Esophagus muscularis mucosa (tissue), 4 donors: ENCODE measurements at regions not wholly inside any gene's neighbourhood (a gene's known extent, or its start where the extent isn't known, plus 50 kb on each side); places are given as distances from the start of the nearest gene placed in this dataset.
A peak's percentile ranks its signal among the peaks of the same experiment; 100 is the strongest.

Experiments
- DNase-seq: peaks from one replicate; pipeline ENCODE4 v3.0.0-alpha.2; 2017; ENCODE audit errors: extremely low spot score
- H3K27ac ChIP-seq, 4 donors: fragments of 200-600 bp; sonication (generic); replicated peaks in 1 of 4; 1 replicate in 3 of 4; 2 replicates in 1 of 4; pipeline ENCODE4 v1.5.1; 2016 to 2019; ENCODE audit warnings: mild to moderate bottlenecking in 1 of 4
- H3K27me3 ChIP-seq, 4 donors: fragments of 200-600 bp; sonication (generic); one replicate each; pipeline versions ENCODE4 v1.5.1 to v1.6.0; 2016 to 2019
- H3K36me3 ChIP-seq, 4 donors: fragments of 200-600 bp; sonication (generic); one replicate each; pipeline ENCODE4 v1.5.1; 2016 to 2019
- H3K4me1 ChIP-seq, 4 donors: fragments of 200-600 bp; sonication (generic); one replicate each; pipeline ENCODE4 v1.5.1; 2016 to 2019
- H3K4me3 ChIP-seq, 4 donors: fragments of 200-600 bp; sonication (generic); 1 replicate in 2 of 4; 2 replicates in 2 of 4; pipeline ENCODE4 v1.5.1; 2016 to 2019; ENCODE audit warnings: mild to moderate bottlenecking in 4 of 4, moderate library complexity in 1 of 4
- H3K9me3 ChIP-seq, 4 donors: fragments of 200-600 bp; sonication (generic); 1 replicate in 3 of 4; 2 replicates in 1 of 4; pipeline ENCODE4 v1.5.1; 2016 to 2019
- EP300 ChIP-seq: sonication (generic); formaldehyde crosslinking; IDR thresholded peaks from one replicate; pipeline ENCODE4 v1.6.1; 2017; ENCODE audit warnings: antibody characterized with exemption
- POLR2A ChIP-seq: fragments of 450-650 bp; IDR thresholded peaks from one replicate; pipeline ENCODE4 v1.6.1; 2017; ENCODE audit warnings: antibody characterized with exemption, moderate library complexity, mild to moderate bottlenecking, low read depth
- POLR2AphosphoS5 ChIP-seq, 2 donors: sonication (generic); formaldehyde crosslinking; IDR thresholded peaks; one replicate each; pipeline ENCODE4 v1.6.1; 2017; ENCODE audit warnings: antibody characterized with exemption in 2 of 2
- WGBS: methylation state at CpG from one replicate; pipeline ENCODE4 v1.1.5; 2018; 5-methylcytosine and 5-hydroxymethylcytosine counted together
- intact Hi-C: fragments of 100-400 bp; cut with DNase I; formaldehyde crosslinking; loops from one replicate; pipeline ENCODE4 v1.15.1; 2023
- TF ChIP-seq, protein P1 (sequence below), 3 experiments: fragments of 200-600 bp in 2 of 3; fragments of 450-650 bp in 1 of 3; sonication (generic) in 2 of 3; IDR thresholded peaks; one replicate each; pipeline ENCODE4 v1.5.1; 2017 to 2019; ENCODE audit warnings: antibody characterized with exemption in 3 of 3, mild to moderate bottlenecking in 2 of 3, moderate library complexity in 1 of 3

DNA sequence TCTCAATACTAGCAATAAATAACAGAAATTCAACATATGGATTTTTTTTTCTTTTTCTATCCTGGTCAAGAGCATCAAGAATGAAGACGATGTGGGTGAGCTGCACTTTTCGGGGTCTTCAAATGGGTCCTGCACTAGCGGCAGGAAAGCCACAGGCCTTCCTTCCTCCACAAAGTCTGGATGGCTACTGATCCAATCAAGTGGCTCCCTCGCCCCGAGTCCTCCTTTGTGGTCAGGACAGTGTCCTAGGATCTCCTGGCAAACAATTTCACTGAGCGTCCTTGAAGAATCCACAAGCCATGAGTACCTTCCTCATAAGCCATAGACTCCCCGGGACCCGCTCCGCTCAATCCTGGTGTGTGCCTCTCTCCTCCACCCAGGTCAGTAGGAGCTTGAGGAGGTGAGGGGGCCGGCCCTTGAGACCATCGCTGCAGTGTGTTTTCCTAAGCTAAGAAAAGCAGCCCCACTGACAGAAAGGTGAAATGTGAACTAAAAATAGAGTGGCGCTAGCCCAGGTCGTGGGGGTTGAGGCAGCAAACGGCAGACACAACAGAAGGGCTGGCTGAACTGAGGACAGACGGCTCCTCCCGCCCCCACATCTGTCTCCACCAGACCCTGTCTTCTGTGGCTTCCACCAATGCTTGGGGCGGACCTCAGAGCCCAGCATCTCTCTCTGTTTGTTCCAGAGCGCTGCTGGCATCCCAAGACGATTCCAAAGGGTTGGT, 202.3 kb downstream of the HERPUD2 start:
- intact Hi-C loops, result no loop called here
- peak; percentile 75 for DNase-seq
- Histone ChIP-seq H3K27me3 (no peaks in the 10 kb centered on the region), H3K4me1 (peaks cover 0 to 4% (median 0%) of the 10 kb centered on the region in 4 donors), H3K4me3 (no peak overlapping the region), H3K27ac (no peak overlapping the region), H3K9me3 (no peaks in the 10 kb centered on the region), H3K36me3 (no peaks in the 10 kb centered on the region)
- TF ChIP-seq POLR2AphosphoS5 (IDR thresholded peaks at IDR 0.05), result no peak
- WGBS, result 77% methylated on average over 18 of the region's 19 CpGs

DNA sequence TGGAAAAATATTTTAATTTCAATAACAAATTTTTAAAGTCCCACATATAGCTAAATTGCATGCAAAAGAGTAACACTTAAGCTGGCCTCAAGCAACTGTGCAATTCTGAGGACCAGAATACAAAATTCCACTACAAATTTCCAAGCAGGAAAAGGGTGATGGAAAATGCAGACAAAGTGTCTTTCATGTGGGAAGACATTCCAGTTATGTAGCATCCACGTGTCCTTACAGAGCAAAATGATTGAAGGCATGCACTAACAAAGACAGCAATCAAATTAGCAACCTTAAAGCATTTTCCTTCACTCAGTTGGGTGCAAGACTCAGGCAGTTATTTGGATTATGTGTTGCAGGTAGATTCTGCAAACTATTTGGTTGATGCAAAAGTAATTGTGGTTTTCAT, 203.7 kb downstream of the HERPUD2 start:
- H3K9me3 ChIP-seq, result no peaks in the 10 kb centered on the region
- peak; percentile 53 for DNase-seq
- H3K4me3 ChIP-seq, result no peak overlapping the region
- no peak overlapping the region for H3K27ac ChIP-seq
- H3K27me3 ChIP-seq, result no peaks in the 10 kb centered on the region
- WGBS, result 24% methylated on average over 1 of the region's 1 CpG
- no peaks in the 10 kb centered on the region for H3K36me3 ChIP-seq
- intact Hi-C loops, result no loop called here
- TF ChIP-seq EP300 (no peak), POLR2A (no peak), POLR2AphosphoS5 (IDR thresholded peaks at IDR 0.05) (no peak)
- peaks cover 0 to 4% (median 0%) of the 10 kb centered on the region in 4 donors for H3K4me1 ChIP-seq

DNA sequence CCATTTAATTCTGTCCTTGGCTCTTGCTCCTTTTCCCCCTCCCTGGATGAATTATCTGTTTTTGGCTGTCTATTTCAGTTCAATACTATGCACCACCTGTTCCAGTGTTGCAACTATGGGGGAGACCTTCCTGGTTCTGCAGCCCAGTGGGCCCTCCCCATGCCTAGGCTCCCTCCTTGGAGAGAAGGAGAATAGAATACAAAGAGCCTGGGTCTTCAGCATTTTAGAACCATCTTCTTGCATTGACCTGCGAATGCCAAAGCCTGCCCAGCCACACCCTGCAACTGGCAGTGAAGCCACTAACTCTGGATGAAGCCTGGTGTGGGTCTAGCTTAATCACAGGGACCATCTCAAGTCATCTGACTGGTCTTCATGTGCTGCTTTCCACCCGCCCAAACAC, 207.1 kb downstream of the HERPUD2 start:
- Histone ChIP-seq H3K27ac (no peak overlapping the region), H3K9me3 (no peaks in the 10 kb centered on the region), H3K4me1 (peaks cover 0 to 2% (median 0%) of the 10 kb centered on the region in 4 donors), H3K27me3 (no peaks in the 10 kb centered on the region), H3K36me3 (no peaks in the 10 kb centered on the region), H3K4me3 (no peak overlapping the region)
- WGBS, result 100% methylated on average over 2 of the region's 2 CpGs
- intact Hi-C loops, result no loop called here
- TF ChIP-seq POLR2AphosphoS5 (IDR thresholded peaks at IDR 0.05), result no peak
- TF ChIP-seq POLR2A, result no peak
- no peak for TF ChIP-seq EP300
- TF ChIP-seq, protein P1, sequence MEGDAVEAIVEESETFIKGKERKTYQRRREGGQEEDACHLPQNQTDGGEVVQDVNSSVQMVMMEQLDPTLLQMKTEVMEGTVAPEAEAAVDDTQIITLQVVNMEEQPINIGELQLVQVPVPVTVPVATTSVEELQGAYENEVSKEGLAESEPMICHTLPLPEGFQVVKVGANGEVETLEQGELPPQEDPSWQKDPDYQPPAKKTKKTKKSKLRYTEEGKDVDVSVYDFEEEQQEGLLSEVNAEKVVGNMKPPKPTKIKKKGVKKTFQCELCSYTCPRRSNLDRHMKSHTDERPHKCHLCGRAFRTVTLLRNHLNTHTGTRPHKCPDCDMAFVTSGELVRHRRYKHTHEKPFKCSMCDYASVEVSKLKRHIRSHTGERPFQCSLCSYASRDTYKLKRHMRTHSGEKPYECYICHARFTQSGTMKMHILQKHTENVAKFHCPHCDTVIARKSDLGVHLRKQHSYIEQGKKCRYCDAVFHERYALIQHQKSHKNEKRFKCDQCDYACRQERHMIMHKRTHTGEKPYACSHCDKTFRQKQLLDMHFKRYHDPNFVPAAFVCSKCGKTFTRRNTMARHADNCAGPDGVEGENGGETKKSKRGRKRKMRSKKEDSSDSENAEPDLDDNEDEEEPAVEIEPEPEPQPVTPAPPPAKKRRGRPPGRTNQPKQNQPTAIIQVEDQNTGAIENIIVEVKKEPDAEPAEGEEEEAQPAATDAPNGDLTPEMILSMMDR (IDR thresholded peaks at IDR 0.05), result no peak
- DNase-seq, result peak; percentile 90

DNA sequence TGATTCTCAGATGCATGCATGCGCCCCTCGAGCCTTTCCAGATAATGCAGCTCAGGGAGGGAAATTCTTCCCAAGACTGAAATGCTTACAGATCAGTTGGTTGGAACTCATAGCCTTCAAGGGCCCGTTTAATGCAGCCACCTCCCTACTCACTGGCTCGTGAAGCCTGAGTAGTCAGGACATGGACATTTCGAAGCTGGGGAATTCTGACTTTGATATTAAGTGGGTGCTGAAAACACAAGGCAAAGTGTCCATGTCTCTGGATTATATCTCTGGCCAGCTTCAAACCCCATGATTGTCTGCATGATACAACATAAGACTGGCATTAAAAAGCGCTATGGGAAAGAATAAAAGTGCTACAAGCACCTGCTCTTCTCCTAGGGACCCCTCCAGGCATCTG, 207.5 kb downstream of the HERPUD2 start:
- Histone ChIP-seq H3K36me3 (no peaks in the 10 kb centered on the region), H3K4me1 (no peaks in the 10 kb centered on the region), H3K27ac (no peak overlapping the region), H3K27me3 (no peaks in the 10 kb centered on the region), H3K4me3 (no peak overlapping the region), H3K9me3 (no peaks in the 10 kb centered on the region)
- intact Hi-C loops, result no loop called here
- TF ChIP-seq EP300 (no peak), POLR2A (no peak), POLR2AphosphoS5 (IDR thresholded peaks at IDR 0.05) (no peak)
- TF ChIP-seq, protein P1 (IDR thresholded peaks at IDR 0.05), result no peak
- WGBS, result 87% methylated on average over 6 of the region's 6 CpGs
- DNase-seq, result peak; percentile 72

DNA sequence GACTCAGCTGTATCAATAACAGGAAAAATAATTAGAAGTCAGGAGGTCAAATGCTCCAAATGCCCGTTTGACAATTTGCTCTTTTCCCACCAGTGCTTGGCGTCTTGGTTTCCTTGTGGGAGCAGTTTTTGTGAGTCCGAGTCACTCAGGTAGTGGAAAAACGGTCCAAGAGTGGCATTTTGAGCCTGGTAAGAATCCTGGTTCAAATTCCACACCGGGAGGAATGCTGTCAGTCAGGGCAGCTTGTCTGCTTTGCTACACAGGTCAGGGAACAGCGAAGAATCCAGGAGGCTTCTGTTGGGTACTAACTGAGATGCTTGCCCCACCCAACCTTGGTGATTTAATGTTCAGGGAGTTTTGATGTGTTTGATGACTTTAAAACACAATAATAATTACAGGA, 209.5 kb downstream of the HERPUD2 start:
- 30% methylated on average over 4 of the region's 6 CpGs for WGBS
- Histone ChIP-seq H3K9me3 (no peaks in the 10 kb centered on the region), H3K27ac (no peak overlapping the region), H3K4me1 (no peaks in the 10 kb centered on the region), H3K27me3 (no peaks in the 10 kb centered on the region), H3K36me3 (no peaks in the 10 kb centered on the region), H3K4me3 (no peak overlapping the region)
- intact Hi-C loops, result no loop called here
- TF ChIP-seq, protein P1 (IDR thresholded peaks at IDR 0.05), result no peak
- no peak for TF ChIP-seq POLR2A
- no peak for TF ChIP-seq POLR2AphosphoS5 (IDR thresholded peaks at IDR 0.05)
- no peak for TF ChIP-seq EP300
- peak; percentile 55 for DNase-seq

DNA sequence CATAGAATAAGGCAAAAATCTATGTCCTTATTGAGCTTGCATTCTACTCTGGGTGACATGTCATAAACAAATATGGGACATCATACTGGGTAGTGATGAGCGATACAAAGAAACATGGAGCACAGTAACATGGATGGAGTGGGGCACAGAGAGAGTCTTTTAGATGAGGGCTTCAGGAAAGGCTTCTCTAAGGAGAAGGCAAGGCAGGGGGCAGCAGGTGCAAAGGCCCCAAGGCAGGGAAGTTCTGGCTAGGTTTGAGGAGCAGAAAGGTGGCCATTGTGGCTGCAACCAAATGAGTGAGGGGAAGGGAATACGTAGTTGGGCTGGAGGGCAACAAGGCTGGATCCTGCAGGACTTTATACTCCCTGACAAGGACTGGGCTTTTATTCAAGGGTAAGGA, 211.4 kb downstream of the HERPUD2 start:
- TF ChIP-seq POLR2AphosphoS5 (IDR thresholded peaks at IDR 0.05) (no peak), POLR2A (no peak), EP300 (no peak)
- TF ChIP-seq, protein P1 (IDR thresholded peaks at IDR 0.05), result no peak
- no peak overlapping the region for H3K27ac ChIP-seq
- no peaks in the 10 kb centered on the region for H3K27me3 ChIP-seq
- no peak overlapping the region for H3K4me3 ChIP-seq
- no peaks in the 10 kb centered on the region for H3K36me3 ChIP-seq
- peaks cover 0 to 4% (median under 1%) of the 10 kb centered on the region in 4 donors for H3K9me3 ChIP-seq
- H3K4me1 ChIP-seq, result no peaks in the 10 kb centered on the region
- intact Hi-C loops, result no loop called here
- peak; percentile 78 for DNase-seq
- WGBS, result 98% methylated on average over 2 of the region's 2 CpGs
